H9 (cell line): ENCODE measurements at regions not wholly inside any gene's neighbourhood (a gene's known extent, or its start where the extent isn't known, plus 50 kb on each side); places are given as distances from the start of the nearest gene placed in this dataset.

Experiments used
- DNase-seq: peaks from one replicate; pipeline ENCODE4 v3.0.0-alpha.2; 2017
- H2AFZ ChIP-seq: one replicate; pipeline ENCODE4 v1.6.1; 2013; ENCODE audit warnings: mild to moderate bottlenecking, low read length, control low read depth, moderate library complexity
- H2AK5ac ChIP-seq: 2 replicates; pipeline ENCODE4 v1.6.1; 2013; ENCODE audit warnings: low read length, control low read depth, mixed read lengths; ENCODE audit not compliant: insufficient read length
- H2BK120ac ChIP-seq: one replicate; pipeline ENCODE4 v1.6.1; 2013; ENCODE audit warnings: low read depth, mild to moderate bottlenecking, low read length, control low read depth, inconsistent platforms; ENCODE audit not compliant: poor library complexity, severe bottlenecking
- H2BK12ac ChIP-seq: 2 replicates; pipeline ENCODE4 v1.6.1; 2013; ENCODE audit warnings: low read length, control low read depth, mixed read lengths, low read depth; ENCODE audit not compliant: insufficient read length
- H2BK15ac ChIP-seq: 2 replicates; pipeline ENCODE4 v1.6.1; 2013; ENCODE audit warnings: low read depth, low read length, control low read depth
- H2BK20ac ChIP-seq: one replicate; pipeline ENCODE4 v1.6.1; 2013; ENCODE audit warnings: low read depth, mild to moderate bottlenecking, low read length, control low read depth, inconsistent platforms; ENCODE audit not compliant: poor library complexity, severe bottlenecking
- H2BK5ac ChIP-seq: 2 replicates; pipeline ENCODE4 v1.6.1; 2013; ENCODE audit warnings: low read length, control low read depth, mixed read lengths; ENCODE audit not compliant: insufficient read length
- H3K14ac ChIP-seq: 2 replicates; pipeline ENCODE4 v1.6.1; 2013; ENCODE audit warnings: low read length, control low read depth; ENCODE audit not compliant: insufficient read depth
- H3K18ac ChIP-seq: 2 replicates; pipeline ENCODE4 v1.6.1; 2013; ENCODE audit warnings: low read depth, mild to moderate bottlenecking, mixed read lengths, low read length, control low read depth; ENCODE audit not compliant: insufficient read length
- H3K23ac ChIP-seq: 2 replicates; pipeline ENCODE4 v1.6.1; 2013; ENCODE audit warnings: low read length, control low read depth, mixed read lengths, low read depth; ENCODE audit not compliant: insufficient read length
- H3K23me2 ChIP-seq: 2 replicates; pipeline ENCODE4 v1.6.1; 2013; ENCODE audit warnings: low read depth, mild to moderate bottlenecking, mixed read lengths, low read length, control low read depth; ENCODE audit not compliant: insufficient read length, poor library complexity, severe bottlenecking
- H3K27ac ChIP-seq: 2 replicates; pipeline ENCODE4 v1.5.1; 2013; ENCODE audit warnings: low read length, control low read depth, mixed read lengths, low read depth; ENCODE audit not compliant: insufficient read length
- H3K27me3 ChIP-seq: 2 replicates; pipeline ENCODE4 v1.6.1; 2013; ENCODE audit warnings: low read length, control low read depth, inconsistent platforms; ENCODE audit not compliant: insufficient read depth
- H3K4ac ChIP-seq: 2 replicates; pipeline ENCODE4 v1.6.1; 2013; ENCODE audit warnings: low read depth, mild to moderate bottlenecking, control low read depth, inconsistent platforms, low read length, moderate library complexity
- H3K4me1 ChIP-seq: 2 replicates; pipeline ENCODE4 v1.6.1; 2013; ENCODE audit warnings: low read length, control low read depth, inconsistent platforms; ENCODE audit not compliant: insufficient read depth
- H3K4me2 ChIP-seq: 2 replicates; pipeline ENCODE4 v1.6.1; 2013; ENCODE audit warnings: low read length, control low read depth, mixed read lengths; ENCODE audit not compliant: insufficient read length, insufficient read depth
- H3K56ac ChIP-seq: 2 replicates; pipeline ENCODE4 v1.6.1; 2013; ENCODE audit warnings: low read depth, mild to moderate bottlenecking, mixed read lengths, low read length, control low read depth; ENCODE audit not compliant: insufficient read length
- H3K79me1 ChIP-seq: 2 replicates; pipeline ENCODE4 v1.6.1; 2013; ENCODE audit warnings: low read depth, mild to moderate bottlenecking, moderate library complexity, low read length, control low read depth, inconsistent platforms; ENCODE audit not compliant: insufficient read depth, poor library complexity, severe bottlenecking
- H3K79me2 ChIP-seq: 2 replicates; pipeline ENCODE4 v1.6.1; 2013; ENCODE audit warnings: low read length, control low read depth, inconsistent platforms; ENCODE audit not compliant: insufficient read depth
- H3K9ac ChIP-seq: 2 replicates; pipeline ENCODE4 v1.6.1; 2013; ENCODE audit warnings: low read length, control low read depth, mixed read lengths; ENCODE audit not compliant: insufficient read length; ENCODE audit errors: extremely low read depth
- H3K9me3 ChIP-seq: one replicate; pipeline ENCODE4 v1.6.1; 2013; ENCODE audit warnings: low read depth, low read length, inconsistent platforms; ENCODE audit not compliant: control insufficient read depth
- H3T11ph ChIP-seq: one replicate; pipeline ENCODE4 v1.6.1; 2013; ENCODE audit warnings: mild to moderate bottlenecking, low read length, control low read depth, inconsistent platforms
- H4K20me1 ChIP-seq: one replicate; pipeline ENCODE4 v1.6.1; 2013; ENCODE audit not compliant: control insufficient read depth, insufficient read length, insufficient read depth
- H4K5ac ChIP-seq: 2 replicates; pipeline ENCODE4 v1.6.1; 2013; ENCODE audit warnings: low read depth, mild to moderate bottlenecking, mixed read lengths, low read length, control low read depth; ENCODE audit not compliant: insufficient read length
- H4K8ac ChIP-seq: replicated peaks from 2 replicates; pipeline ENCODE4 v1.6.1; 2013; ENCODE audit warnings: low read length, control low read depth, mixed read lengths, low read depth; ENCODE audit not compliant: insufficient read length
- H4K91ac ChIP-seq: 2 replicates; pipeline ENCODE4 v1.6.1; 2013; ENCODE audit warnings: low read depth, mild to moderate bottlenecking, moderate library complexity, mixed read lengths, low read length, control low read depth; ENCODE audit not compliant: insufficient read length
- H3K27ac Mint-ChIP-seq, 3 experiments: 2 replicates in 2 of 3; 3 replicates in 1 of 3; pipeline ENCODE4 v1.8.0; 2020 to 2021; ENCODE audit warnings: mixed read lengths in 3 of 3, mild to moderate bottlenecking in 1 of 3, moderate library complexity in 1 of 3
- H3K27me3 Mint-ChIP-seq: 2 replicates; pipeline ENCODE4 v1.8.0; 2021; ENCODE audit warnings: low read depth, mild to moderate bottlenecking, moderate library complexity, mixed read lengths
- H3K36me3 Mint-ChIP-seq, 3 experiments: 2 replicates in 2 of 3; 3 replicates in 1 of 3; pipeline ENCODE4 v1.8.0; 2020 to 2021; ENCODE audit warnings: low read depth in 3 of 3, mixed read lengths in 3 of 3; ENCODE audit not compliant: insufficient read depth in 1 of 3
- H3K4me1 Mint-ChIP-seq, 2 experiments: 2 replicates each; pipeline ENCODE4 v1.8.0; 2020; ENCODE audit warnings: mixed read lengths in 2 of 2
- H3K4me3 Mint-ChIP-seq, 2 experiments: 2 replicates in 1 of 2; 3 replicates in 1 of 2; pipeline ENCODE4 v1.8.0; 2020 to 2021; ENCODE audit warnings: mild to moderate bottlenecking in 2 of 2, mixed read lengths in 2 of 2, moderate library complexity in 1 of 2
- H3K9me3 Mint-ChIP-seq, 2 experiments: 2 replicates in 1 of 2; 3 replicates in 1 of 2; pipeline ENCODE4 v1.8.0; 2020; ENCODE audit warnings: mild to moderate bottlenecking in 2 of 2, mixed read lengths in 2 of 2, moderate library complexity in 1 of 2
- TF ChIP-seq, protein P1 (sequence below): fragments of 200-600 bp; sonication (generic); conservative IDR thresholded peaks from 3 replicates; pipeline ENCODE4 v1.8.0; 2021; ENCODE audit warnings: antibody characterized with exemption, mild to moderate bottlenecking

DNA sequence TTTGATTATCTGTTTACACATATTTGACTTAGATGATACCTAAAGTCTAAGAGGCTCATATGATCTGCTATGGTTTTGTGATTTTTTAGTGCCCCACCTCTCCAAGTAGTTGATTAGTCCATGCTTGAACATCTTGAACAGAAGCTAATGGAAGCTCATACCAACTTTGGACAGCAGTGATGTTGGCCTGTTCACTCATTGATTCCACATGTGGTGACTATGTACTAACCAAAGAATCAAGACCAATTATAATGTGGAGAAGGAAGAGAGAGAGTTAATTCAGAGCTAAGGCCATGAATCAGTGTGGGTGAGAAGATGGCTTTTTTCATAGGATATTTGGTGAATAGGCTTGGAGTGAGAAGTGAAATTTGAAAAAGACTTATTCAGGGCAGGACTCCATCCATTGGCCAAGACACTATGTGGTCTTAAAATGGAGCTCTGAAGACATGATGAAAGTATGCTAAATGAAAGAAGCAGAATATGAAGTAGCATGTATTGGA, 178.3 kb upstream of the TWIST2 start:
- H3K36me3 Mint-ChIP-seq = peaks cover 0 to 1% (median 0%) of the 10 kb centered on the region in 3 experiments; a peak in 2 of 7 replicates
- H4K8ac ChIP-seq = no peak overlapping the region
- no peak overlapping the region for H3K18ac ChIP-seq
- no peaks in the 10 kb centered on the region for H3K79me2 ChIP-seq
- no peak overlapping the region for H2BK12ac ChIP-seq
- H2BK5ac ChIP-seq = no peak overlapping the region
- H3K4ac ChIP-seq = no peak overlapping the region
- TF ChIP-seq, protein P1, sequence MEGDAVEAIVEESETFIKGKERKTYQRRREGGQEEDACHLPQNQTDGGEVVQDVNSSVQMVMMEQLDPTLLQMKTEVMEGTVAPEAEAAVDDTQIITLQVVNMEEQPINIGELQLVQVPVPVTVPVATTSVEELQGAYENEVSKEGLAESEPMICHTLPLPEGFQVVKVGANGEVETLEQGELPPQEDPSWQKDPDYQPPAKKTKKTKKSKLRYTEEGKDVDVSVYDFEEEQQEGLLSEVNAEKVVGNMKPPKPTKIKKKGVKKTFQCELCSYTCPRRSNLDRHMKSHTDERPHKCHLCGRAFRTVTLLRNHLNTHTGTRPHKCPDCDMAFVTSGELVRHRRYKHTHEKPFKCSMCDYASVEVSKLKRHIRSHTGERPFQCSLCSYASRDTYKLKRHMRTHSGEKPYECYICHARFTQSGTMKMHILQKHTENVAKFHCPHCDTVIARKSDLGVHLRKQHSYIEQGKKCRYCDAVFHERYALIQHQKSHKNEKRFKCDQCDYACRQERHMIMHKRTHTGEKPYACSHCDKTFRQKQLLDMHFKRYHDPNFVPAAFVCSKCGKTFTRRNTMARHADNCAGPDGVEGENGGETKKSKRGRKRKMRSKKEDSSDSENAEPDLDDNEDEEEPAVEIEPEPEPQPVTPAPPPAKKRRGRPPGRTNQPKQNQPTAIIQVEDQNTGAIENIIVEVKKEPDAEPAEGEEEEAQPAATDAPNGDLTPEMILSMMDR = no peak
- DNase-seq = no peak
- no peak overlapping the region for H3K27ac ChIP-seq
- H3K9me3 ChIP-seq = no peaks in the 10 kb centered on the region
- H3K27me3 ChIP-seq = no peaks in the 10 kb centered on the region
- no peaks in the 10 kb centered on the region for H3K23me2 ChIP-seq
- H2AK5ac ChIP-seq = no peak overlapping the region
- peaks cover 43% of the 10 kb centered on the region for H3K27me3 Mint-ChIP-seq
- H3K27ac Mint-ChIP-seq = no peak overlapping the region
- no peak overlapping the region for H2BK15ac ChIP-seq
- peaks cover 9 to 12% of the 10 kb centered on the region in 2 experiments; a peak in 4 of 5 replicates for H3K9me3 Mint-ChIP-seq
- no peak overlapping the region for H3T11ph ChIP-seq
- H4K20me1 ChIP-seq = no peaks in the 10 kb centered on the region
- no peak overlapping the region for H3K9ac ChIP-seq
- no peak overlapping the region for H2BK20ac ChIP-seq
- H3K79me1 ChIP-seq = no peaks in the 10 kb centered on the region
- no peak overlapping the region for H2BK120ac ChIP-seq
- no peak overlapping the region for H3K56ac ChIP-seq
- H2AFZ ChIP-seq = no peak overlapping the region
- no peak overlapping the region for H3K14ac ChIP-seq
- H3K23ac ChIP-seq = no peak overlapping the region
- H4K91ac ChIP-seq = no peak overlapping the region
- H3K4me1 Mint-ChIP-seq = no peaks in the 10 kb centered on the region
- no peak overlapping the region for H3K4me3 Mint-ChIP-seq
- H4K5ac ChIP-seq = no peak overlapping the region
- H3K4me2 ChIP-seq = no peak overlapping the region
- H3K4me1 ChIP-seq = no peaks in the 10 kb centered on the region
